PC-9 (cell line): ENCODE measurements at regions not wholly inside any gene's neighbourhood (a gene's known extent, or its start where the extent isn't known, plus 50 kb on each side); places are given as distances from the start of the nearest gene placed in this dataset.
A peak's percentile ranks its signal among the peaks of the same experiment; 100 is the strongest.

Experiments
- BruUV-seq: library from RNA; stranded (reverse); fragments of 400-500 nt; replicated peaks from 2 replicates; lab custom pipeline; 2021; lab: Mats Ljungman, UMichigan
- CTCF ChIA-PET: fragments of 300-600 bp; sonication (Branson Sonifier 250); formaldehyde crosslinking; loops from one replicate; lab custom pipeline; 2022; ENCODE audit warnings: antibody characterized with exemption; lab: Charles Lee
- POLR2A ChIA-PET: fragments of 300-600 bp; sonication (Branson Sonifier 250); formaldehyde crosslinking; loops from one replicate; lab custom pipeline; 2022; ENCODE audit warnings: antibody characterized with exemption; ENCODE audit not compliant: unreplicated experiment; lab: Charles Lee
- DNase-seq, 2 experiments: peaks; one replicate each; pipeline versions ENCODE4 v3.0.0 to v3.0.0-alpha.2; 2015 to 2022; ENCODE audit warnings: mixed read lengths in 1 of 2
- H2AFZ ChIP-seq: fragments of 200-600 bp; sonication (generic); 2 replicates; pipeline ENCODE4 v1.8.1; 2017; ENCODE audit warnings: antibody characterized with exemption
- H3F3A ChIP-seq: fragments of 200-600 bp; sonication (generic); 2 replicates; pipeline ENCODE4 v1.8.1; 2017; ENCODE audit warnings: antibody characterized with exemption, mild to moderate bottlenecking, low read depth; ENCODE audit not compliant: insufficient read depth
- H3K27ac ChIP-seq: fragments of 200-600 bp; sonication (generic); 2 replicates; pipeline ENCODE4 v1.6.1; 2016; ENCODE audit warnings: mixed run types
- H3K27me3 ChIP-seq: fragments of 200-600 bp; sonication (generic); 2 replicates; pipeline ENCODE4 v1.6.1; 2016; ENCODE audit warnings: low read depth, mixed run types; ENCODE audit not compliant: insufficient read depth
- H3K36me3 ChIP-seq: fragments of 200-600 bp; sonication (generic); 2 replicates; pipeline ENCODE4 v1.6.1; 2016; ENCODE audit warnings: low read depth, mixed run types
- H3K4me1 ChIP-seq: fragments of 200-600 bp; sonication (generic); replicated peaks from 2 replicates; pipeline ENCODE4 v1.6.1; 2016; ENCODE audit warnings: mixed run types; ENCODE audit not compliant: insufficient read depth
- H3K4me2 ChIP-seq: fragments of 200-600 bp; sonication (generic); 2 replicates; pipeline ENCODE4 v1.6.1; 2017; ENCODE audit warnings: mixed run types
- H3K4me3 ChIP-seq: fragments of 200-600 bp; sonication (generic); 2 replicates; pipeline ENCODE4 v1.6.1; 2016; ENCODE audit warnings: mixed run types
- H3K79me2 ChIP-seq: fragments of 200-600 bp; sonication (generic); 2 replicates; pipeline ENCODE4 v1.6.1; 2017; ENCODE audit warnings: low read depth, mixed run types
- H3K9me2 ChIP-seq: fragments of 200-600 bp; sonication (generic); 2 replicates; pipeline ENCODE4 v1.8.1; 2017; ENCODE audit warnings: mild to moderate bottlenecking; ENCODE audit not compliant: insufficient read depth
- H3K9me3 ChIP-seq: fragments of 200-600 bp; sonication (generic); 2 replicates; pipeline ENCODE4 v1.8.1; 2016; ENCODE audit warnings: low read depth; ENCODE audit not compliant: insufficient read depth
- H4K20me1 ChIP-seq: fragments of 200-600 bp; sonication (generic); 2 replicates; pipeline ENCODE4 v1.8.1; 2017; ENCODE audit not compliant: insufficient read depth
- EZH2 ChIP-seq: fragments of 200-600 bp; sonication (generic); IDR thresholded peaks from 2 replicates; pipeline ENCODE4 v1.8.0; 2017; ENCODE audit warnings: antibody characterized with exemption, low read depth
- intact Hi-C: fragments of 100-400 bp; cut with micrococcal nuclease; formaldehyde crosslinking; loops from one replicate; pipeline ENCODE4 v1.10.0; 2022; ENCODE audit not compliant: unreplicated experiment
- TF ChIP-seq, protein P1 (sequence below): fragments of 200-600 bp; sonication (generic); conservative IDR thresholded peaks from 2 replicates; pipeline ENCODE4 v1.6.1; 2017; ENCODE audit warnings: mixed run types, antibody characterized with exemption, mild to moderate bottlenecking, moderate library complexity

DNA sequence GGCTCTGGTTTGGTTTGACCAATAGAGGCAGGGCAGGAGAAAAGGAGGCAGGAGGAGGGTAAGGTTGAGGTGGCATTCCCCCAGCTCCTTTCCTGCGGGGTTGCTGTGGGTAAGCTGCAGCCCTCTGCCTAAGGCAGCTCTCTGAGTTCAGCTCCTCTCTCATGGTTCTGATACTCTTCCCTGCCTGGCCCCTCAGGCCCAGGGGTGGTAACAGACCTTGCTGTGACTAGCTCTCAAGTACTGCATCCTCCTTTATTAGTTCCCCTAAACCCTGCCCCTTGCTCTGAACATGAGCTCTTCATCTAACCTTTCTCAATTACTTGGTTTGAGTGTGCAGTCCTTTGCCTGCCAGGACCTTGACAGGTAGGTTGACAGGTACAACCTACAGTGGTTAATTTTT, 205.5 kb downstream of the SLC4A3 start:
- Histone ChIP-seq H3K79me2 (no peaks in the 10 kb centered on the region), H2AFZ (no peak overlapping the region), H3F3A (no peaks in the 10 kb centered on the region), H3K9me3 (no peaks in the 10 kb centered on the region), H3K27ac (no peak overlapping the region), H3K4me2 (no peak overlapping the region), H3K4me3 (no peak overlapping the region), H3K9me2 (no peaks in the 10 kb centered on the region), H4K20me1 (no peaks in the 10 kb centered on the region), H3K4me1 (no peaks in the 10 kb centered on the region), H3K27me3 (no peaks in the 10 kb centered on the region), H3K36me3 (no peaks in the 10 kb centered on the region)
- POLR2A ChIA-PET: no interaction called here
- BruUV-seq: no TSS peak
- no peak for TF ChIP-seq EZH2
- CTCF ChIA-PET: no interaction called here
- intact Hi-C loops: no loop called here
- no peak for DNase-seq

DNA sequence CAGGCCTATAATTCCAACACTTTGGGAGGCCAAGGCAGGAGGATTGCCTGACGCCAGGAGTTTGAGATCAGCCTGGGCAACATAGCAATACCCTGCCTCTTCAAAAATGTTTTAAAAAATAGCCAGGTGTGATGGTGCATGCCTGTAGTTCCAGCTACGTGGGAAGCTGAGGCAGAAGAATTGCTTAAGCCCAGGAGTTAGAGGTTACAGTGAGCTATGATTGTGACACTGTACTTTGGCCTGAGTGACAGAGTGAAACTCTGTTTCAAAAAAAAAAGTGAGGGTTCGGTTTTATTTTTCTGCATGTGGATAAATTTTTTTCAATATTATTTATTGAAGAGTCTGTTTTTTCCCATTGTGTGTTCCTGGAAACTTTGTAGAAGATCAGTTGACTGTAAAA, 208.1 kb downstream of the SLC4A3 start:
- Histone ChIP-seq H3K9me3 (no peaks in the 10 kb centered on the region), H3F3A (no peaks in the 10 kb centered on the region), H3K4me3 (no peak overlapping the region), H3K4me1 (no peaks in the 10 kb centered on the region), H4K20me1 (no peaks in the 10 kb centered on the region), H3K4me2 (no peak overlapping the region), H3K36me3 (no peaks in the 10 kb centered on the region), H3K27ac (no peak overlapping the region), H2AFZ (no peak overlapping the region), H3K9me2 (no peaks in the 10 kb centered on the region), H3K79me2 (no peaks in the 10 kb centered on the region), H3K27me3 (no peaks in the 10 kb centered on the region)
- no TSS peak for BruUV-seq
- CTCF ChIA-PET: no interaction called here
- POLR2A ChIA-PET: no interaction called here
- no peak for TF ChIP-seq EZH2
- TF ChIP-seq, protein P1, sequence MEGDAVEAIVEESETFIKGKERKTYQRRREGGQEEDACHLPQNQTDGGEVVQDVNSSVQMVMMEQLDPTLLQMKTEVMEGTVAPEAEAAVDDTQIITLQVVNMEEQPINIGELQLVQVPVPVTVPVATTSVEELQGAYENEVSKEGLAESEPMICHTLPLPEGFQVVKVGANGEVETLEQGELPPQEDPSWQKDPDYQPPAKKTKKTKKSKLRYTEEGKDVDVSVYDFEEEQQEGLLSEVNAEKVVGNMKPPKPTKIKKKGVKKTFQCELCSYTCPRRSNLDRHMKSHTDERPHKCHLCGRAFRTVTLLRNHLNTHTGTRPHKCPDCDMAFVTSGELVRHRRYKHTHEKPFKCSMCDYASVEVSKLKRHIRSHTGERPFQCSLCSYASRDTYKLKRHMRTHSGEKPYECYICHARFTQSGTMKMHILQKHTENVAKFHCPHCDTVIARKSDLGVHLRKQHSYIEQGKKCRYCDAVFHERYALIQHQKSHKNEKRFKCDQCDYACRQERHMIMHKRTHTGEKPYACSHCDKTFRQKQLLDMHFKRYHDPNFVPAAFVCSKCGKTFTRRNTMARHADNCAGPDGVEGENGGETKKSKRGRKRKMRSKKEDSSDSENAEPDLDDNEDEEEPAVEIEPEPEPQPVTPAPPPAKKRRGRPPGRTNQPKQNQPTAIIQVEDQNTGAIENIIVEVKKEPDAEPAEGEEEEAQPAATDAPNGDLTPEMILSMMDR: no peak
- no peak for DNase-seq
- intact Hi-C loops: no loop called here

DNA sequence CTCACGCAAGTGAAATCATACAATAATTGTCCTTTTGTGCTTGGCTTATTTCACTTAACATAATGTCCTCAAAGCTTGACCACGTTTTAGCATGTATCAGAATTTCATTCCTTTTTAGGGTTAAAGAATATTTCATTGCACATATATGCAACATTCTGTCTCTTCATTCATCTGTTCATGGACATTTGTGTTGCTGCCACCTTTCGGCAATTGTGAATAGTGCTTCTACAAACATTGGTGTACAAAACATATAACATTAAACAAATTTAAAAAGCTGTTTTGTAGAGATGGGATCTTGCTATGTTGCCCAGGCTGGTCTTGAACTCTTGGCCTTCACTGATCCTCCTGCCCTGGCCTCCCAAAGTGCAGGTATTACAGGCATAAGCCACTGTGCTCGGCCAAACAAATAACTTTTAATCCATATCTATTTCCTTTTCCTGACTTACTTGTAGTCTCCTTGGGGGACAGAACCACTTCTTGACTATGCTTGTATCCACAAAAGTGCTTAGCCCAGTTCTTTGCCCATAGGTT, 209.3 kb downstream of the SLC4A3 start:
- H3K4me3 ChIP-seq: no peak overlapping the region
- intact Hi-C loops: no loop called here
- H3K79me2 ChIP-seq: no peaks in the 10 kb centered on the region
- no peaks in the 10 kb centered on the region for H3K27me3 ChIP-seq
- no peaks in the 10 kb centered on the region for H4K20me1 ChIP-seq
- H3K9me3 ChIP-seq: no peaks in the 10 kb centered on the region
- no peak overlapping the region for H3K4me2 ChIP-seq
- CTCF ChIA-PET: interaction anchor here (0.7 to 1.1 kb wide), 3 partner anchors 12 to 203 kb away, joined by 3 to 4 read pairs (median 3); no protein-coding TSS in a partner anchor
- H3K9me2 ChIP-seq: no peaks in the 10 kb centered on the region
- BruUV-seq: no TSS peak
- no peak for TF ChIP-seq EZH2
- TF ChIP-seq, protein P1: peak; percentile 74
- H3K36me3 ChIP-seq: no peaks in the 10 kb centered on the region
- no peak overlapping the region for H3K27ac ChIP-seq
- peak in 1 of 2 experiments; percentile 3 for DNase-seq
- no peaks in the 10 kb centered on the region for H3F3A ChIP-seq
- POLR2A ChIA-PET: no interaction called here
- H3K4me1 ChIP-seq: no peaks in the 10 kb centered on the region
- H2AFZ ChIP-seq: no peak overlapping the region
